GM18909 (cell line): ENCODE measurements at regions not wholly inside any gene's neighbourhood (a gene's known extent, or its start where the extent isn't known, plus 50 kb on each side); places are given as distances from the start of the nearest gene placed in this dataset.
"Not testable (repeated sequence)": the region's sequence is repeated elsewhere in the genome, so short reads cannot be mapped to it uniquely, and the experiment has no call there.

Experiments
- ATAC-seq: cut with Tn5 transposase; IDR thresholded peaks from one replicate; pipeline ENCODE4 v1.9.1; 2021; ENCODE audit warnings: mild to moderate bottlenecking; ENCODE audit not compliant: unreplicated experiment, poor library complexity

- ATAC-seq, result no peak
Measured at GRCh38 chr1:229132706-229133105, 138.2 kb upstream of the RAB4A start.

- no peak for ATAC-seq
Measured at GRCh38 chr1:229133151-229133550, 137.8 kb upstream of the RAB4A start.

- no peak for ATAC-seq
Measured at GRCh38 chr1:229133811-229134210, 137.1 kb upstream of the RAB4A start.

GRCh38 chr1:229134381-229135217 lies 136.3 kb upstream of the RAB4A start:
- ATAC-seq, result not testable (repeated sequence)

GRCh38 chr1:229135773-229136172 lies 135.1 kb upstream of the RAB4A start:
- ATAC-seq, result no peak

GRCh38 chr1:229136822-229137221 lies 134.1 kb upstream of the RAB4A start:
- ATAC-seq, result no peak

GRCh38 chr1:229137271-229137670 lies 133.6 kb upstream of the RAB4A start:
- ATAC-seq, result no peak

GRCh38 chr1:229138058-229138457 lies 132.9 kb upstream of the RAB4A start:
- ATAC-seq, result no peak

- ATAC-seq, result no peak
Measured at GRCh38 chr1:229139331-229140118, 131.4 kb upstream of the RAB4A start.

- no peak for ATAC-seq
Measured at GRCh38 chr1:229140119-229140396, 130.9 kb upstream of the RAB4A start.

GRCh38 chr1:229141271-229141670 lies 129.6 kb upstream of the RAB4A start:
- no peak for ATAC-seq

GRCh38 chr1:229141689-229142377 lies 129.1 kb upstream of the RAB4A start:
- no peak for ATAC-seq

- no peak for ATAC-seq
Measured at GRCh38 chr1:229142471-229142870, 128.4 kb upstream of the RAB4A start.

- ATAC-seq, result no peak
Measured at GRCh38 chr1:229146647-229147046, 124.3 kb upstream of the RAB4A start.

- ATAC-seq, result no peak
Measured at GRCh38 chr1:229147072-229147471, 123.8 kb upstream of the RAB4A start.

- no peak for ATAC-seq
Measured at GRCh38 chr1:229148041-229148671, 122.8 kb upstream of the RAB4A start.

- ATAC-seq, result no peak
Measured at GRCh38 chr1:229148743-229149142, 122.2 kb upstream of the RAB4A start.

GRCh38 chr1:229149435-229149834 lies 121.5 kb upstream of the RAB4A start:
- no peak for ATAC-seq

GRCh38 chr1:229150518-229150917 lies 120.4 kb upstream of the RAB4A start:
- no peak for ATAC-seq

GRCh38 chr1:229151412-229151811 lies 119.5 kb upstream of the RAB4A start:
- ATAC-seq, result not testable (repeated sequence)

- ATAC-seq, result no peak
Measured at GRCh38 chr1:229152311-229152710, 118.6 kb upstream of the RAB4A start.
